ENCODE measurements at regions not wholly inside any gene's neighbourhood (a gene's known extent, or its start where the extent isn't known, plus 50 kb on each side); places are given as distances from the start of the nearest gene placed in this dataset.
"Not testable (repeated sequence)": the region's sequence is repeated elsewhere in the genome, so short reads cannot be mapped to it uniquely, and the experiment has no call there.

DNA sequence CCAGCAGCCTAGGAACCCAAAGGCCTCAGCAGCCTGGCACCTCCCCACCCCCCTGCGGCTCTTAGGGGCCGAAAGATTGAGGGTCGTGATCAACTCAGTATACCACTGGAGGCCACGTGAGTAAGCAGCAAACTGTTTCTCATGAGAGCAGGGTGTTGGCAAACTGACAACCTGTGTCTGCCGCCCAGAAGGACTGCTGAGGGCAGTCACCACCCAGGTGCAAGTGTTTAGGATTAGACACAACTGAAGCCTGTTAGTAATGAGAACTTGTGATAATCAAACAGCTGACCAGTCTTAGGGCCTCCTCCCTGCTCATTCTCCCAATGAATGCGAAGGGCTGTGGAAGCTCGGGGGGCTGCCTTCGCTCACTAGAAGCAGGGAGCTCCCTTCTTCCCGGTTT, 128.8 kb downstream of the ARRDC4 start:
- DNase-seq: not testable (repeated sequence)

DNA sequence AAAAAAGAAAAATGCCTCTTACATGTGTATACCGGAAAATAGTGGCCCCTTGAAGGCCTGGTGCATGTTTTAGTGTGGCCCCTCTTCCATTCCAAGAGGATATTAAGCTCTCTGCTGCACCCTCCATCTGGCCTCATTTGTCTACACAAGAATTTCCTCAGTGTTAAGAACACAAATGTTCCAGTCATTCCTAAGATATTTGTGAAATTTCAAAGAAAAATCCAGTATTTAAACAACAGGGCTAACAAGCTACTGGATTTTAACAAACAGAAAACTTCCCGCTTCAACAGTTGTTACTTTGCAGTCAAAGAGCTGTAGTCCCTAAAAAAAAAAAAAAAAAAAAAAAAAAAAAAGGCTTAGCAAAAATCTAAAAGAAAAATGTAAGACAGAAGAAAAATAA, 137.5 kb downstream of the ARRDC4 start:
- DNase-seq: not testable (repeated sequence)

DNA sequence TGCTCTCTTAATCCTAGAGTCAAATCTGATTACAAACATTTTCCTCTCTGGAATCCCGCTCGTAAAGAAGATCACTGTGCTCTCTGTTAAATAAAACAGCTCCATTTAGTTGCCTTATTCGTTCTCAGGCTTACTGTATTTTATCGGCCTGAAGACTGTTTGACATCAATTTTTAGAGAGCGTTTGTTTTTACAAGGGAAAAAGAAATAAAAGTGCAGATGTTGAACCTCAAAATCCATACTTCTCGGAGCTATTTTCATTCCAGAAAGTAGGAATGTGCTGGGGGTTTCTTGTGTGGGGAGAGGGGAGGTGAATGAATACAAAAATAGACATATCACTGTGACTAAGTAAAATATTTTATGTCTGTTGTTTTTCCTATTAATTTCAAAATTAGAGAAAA, 140.1 kb downstream of the ARRDC4 start:
- DNase-seq: not testable (repeated sequence)

DNA sequence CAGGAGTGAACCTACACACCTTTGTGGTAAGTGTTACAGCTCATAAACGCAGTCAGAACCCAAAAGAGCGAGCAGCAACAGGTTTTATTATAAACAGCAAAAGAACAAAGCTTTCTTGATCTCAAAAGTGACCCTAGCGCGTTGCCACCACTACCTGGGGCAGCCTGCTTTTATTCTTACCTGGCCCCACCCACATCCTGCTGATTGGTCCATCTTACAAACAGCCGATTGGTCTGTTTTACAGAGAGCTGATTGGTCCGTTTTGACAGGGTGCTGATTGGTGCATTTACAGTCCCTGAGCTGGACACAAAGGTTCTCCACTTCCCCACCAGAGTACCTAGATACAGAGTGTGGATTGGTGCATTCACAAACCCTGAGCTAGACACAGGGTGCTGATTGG, 143.1 kb downstream of the ARRDC4 start:
- no peak for DNase-seq

DNA sequence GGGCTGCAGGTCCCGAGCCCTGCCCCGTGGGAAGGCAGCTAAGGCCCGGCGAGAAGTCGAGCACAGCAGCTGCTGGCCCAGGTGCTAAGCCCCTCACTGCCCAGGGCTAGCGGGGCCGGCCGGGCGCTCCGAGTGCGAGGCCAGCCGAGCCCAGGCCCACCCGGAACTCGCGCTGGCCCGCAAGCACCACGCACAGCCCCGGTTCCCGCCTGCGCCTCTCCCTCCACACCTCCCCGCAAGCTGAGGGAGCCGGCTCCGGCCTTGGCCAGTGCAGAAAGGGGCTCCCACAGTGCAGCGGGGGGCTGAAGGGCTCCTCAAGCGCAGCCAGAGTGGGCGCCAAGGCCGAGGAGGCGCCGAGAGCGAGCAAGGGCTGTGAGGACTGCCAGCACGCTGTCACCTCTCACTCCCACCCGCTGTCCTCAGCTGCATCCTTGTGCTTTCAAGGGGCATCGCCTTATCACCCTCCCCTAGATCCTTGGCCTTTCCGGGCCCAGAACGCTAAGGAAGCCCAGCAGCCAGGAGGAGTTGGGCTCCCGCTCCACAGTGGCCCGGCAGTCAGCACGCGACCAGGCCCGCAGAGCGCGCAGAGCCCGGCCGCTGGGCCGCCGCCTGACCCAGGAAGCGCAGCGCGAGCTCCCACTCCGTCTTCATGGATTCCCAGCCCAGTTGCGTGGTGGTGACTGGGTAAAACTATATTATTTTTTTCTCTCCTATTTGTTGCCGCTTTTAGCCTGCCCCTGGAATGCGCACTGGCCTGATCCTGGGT, 144.1 kb downstream of the ARRDC4 start:
- DNase-seq: not testable (repeated sequence)

DNA sequence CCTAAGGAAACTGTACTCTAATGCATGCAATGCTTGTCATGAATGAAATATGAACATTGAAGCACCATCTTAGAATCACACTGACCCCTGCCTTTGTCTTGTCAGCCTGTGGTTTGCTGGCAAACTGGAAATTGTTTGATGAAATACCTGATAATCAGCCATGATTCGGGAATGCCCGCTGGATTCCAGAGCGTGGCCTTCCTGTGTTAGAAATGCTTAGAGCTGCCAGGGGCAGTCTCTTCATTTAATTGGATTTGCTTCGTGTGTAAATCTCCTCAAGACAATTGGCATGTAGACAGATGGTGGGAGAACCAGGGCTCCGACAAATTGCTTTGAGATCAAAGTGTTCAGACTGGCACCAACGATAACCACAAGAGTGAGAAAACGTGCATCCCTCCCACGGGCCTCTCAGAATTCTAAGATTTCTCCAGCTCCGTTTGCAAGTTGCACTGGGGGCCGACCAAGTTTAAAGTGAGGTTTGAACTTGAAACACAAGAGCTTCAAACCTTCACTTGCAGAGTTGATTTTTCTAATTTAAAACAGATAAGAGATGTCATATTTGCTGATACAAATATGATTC, 146.2 kb downstream of the ARRDC4 start:
- DNase-seq: not testable (repeated sequence)

DNA sequence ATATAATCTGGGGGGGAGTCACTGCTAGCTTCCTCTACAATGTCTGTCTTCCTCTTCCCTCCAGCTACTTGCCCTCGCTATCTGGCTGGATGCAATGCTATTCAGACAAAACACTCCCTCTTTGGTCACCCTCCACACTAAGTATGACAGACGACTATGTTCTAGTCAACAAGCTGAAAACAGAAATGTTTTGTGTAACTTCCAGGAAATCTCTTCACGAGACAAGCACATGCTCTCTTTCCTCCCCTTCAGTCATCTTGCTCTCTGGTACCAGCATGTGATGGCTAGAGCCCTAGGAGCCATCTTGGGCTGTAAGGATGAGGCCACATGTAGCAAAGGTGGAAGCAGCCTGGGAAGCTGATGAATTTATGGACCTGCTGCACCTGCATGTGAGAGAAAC, 151.3 kb downstream of the ARRDC4 start:
- DNase-seq: no peak

DNA sequence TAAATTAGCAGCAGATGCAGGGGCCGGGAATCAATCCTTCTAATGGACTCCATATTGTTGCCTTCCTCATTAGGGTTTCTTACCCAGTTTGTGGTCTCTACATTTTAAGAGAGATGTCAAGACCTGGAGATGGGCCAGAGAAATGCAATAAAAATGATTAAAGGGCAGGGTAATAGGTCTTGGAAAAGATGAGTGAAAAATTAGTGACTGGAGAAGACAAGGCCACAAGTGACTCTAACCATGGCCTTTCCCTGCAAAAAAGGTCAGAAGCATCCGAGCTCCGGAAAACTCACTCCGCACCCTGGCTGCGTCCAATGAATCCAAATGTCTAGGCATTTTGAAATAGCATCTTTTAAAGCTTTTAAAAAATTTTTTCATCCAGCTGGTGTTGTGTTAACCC, 152.8 kb downstream of the ARRDC4 start:
- no peak for DNase-seq

DNA sequence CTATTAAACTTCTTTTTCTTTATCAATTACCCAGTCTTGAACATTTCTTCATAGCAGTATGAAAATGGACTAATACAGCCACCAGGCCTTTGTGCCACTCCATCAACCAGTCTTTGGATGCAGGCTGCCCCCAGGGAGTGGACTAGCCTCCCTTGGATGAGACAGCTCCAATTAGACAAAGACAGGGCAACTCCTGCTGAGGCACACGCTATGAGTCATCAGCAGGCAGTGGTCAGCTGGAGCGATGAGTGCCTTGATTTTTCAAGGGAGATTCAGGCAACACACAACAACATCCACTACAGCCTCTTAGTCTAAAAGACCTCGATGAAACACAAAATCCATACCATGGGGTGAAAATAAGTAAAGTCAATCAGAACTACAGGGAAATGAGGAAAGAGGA, 160.1 kb downstream of the ARRDC4 start:
- no peak for DNase-seq

DNA sequence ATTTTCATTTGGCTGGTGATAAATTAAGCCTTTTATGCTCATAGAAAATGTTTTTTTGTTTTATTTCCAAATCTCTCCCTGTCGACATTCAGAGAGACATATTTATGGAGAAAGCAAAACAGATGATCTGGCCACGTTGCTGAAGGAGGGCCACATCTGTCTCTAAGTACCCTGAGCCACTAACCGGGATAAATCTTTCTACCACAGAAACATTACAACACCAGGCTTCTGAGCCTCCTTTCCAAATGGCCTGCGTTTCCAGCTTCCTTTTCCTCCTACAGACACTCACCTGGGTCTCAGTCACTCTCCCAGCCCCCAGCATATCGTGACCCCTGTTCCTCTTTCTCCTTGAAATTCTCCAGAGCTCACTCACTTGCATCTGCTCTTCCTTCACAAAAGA, 161.0 kb downstream of the ARRDC4 start:
- DNase-seq: no peak

DNA sequence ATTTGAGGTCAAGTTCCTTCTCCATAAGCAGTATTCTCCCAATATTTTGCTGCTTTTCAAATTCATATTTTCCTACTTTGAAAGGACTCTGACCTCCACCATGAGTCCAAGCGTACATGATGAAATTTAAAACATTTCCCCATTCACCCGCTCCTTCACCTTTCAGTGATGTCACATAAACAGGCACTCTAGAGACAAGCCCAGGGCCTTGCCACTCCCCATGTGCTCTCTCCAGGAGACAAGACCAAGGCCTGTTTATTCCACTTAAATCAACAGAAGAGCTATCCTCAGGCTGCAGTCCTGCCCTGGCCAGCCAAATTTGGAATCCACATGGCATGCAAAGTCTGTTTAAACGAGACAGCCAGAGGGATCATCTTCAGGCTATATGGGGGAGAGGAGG, 161.5 kb downstream of the ARRDC4 start:
- DNase-seq: no peak

DNA sequence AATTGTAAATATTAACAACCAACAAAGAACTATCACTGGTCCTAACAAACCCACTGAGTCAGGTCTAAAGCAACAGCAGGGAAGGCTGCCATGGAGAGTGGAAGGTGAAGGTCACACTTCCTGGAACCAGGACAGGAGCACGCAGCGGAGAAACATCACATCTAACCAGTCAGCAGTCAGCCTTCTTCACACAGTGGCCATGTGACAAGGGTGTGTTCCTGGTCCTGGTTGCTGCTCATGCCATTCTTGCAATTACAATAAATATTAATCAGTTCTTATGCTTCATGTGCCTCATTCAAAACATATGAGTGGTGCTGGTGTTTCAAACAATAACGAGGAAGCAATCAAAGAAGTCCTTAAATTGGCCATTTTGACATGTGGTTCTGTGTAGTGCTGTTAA, 162.8 kb downstream of the ARRDC4 start:
- no peak for DNase-seq

DNA sequence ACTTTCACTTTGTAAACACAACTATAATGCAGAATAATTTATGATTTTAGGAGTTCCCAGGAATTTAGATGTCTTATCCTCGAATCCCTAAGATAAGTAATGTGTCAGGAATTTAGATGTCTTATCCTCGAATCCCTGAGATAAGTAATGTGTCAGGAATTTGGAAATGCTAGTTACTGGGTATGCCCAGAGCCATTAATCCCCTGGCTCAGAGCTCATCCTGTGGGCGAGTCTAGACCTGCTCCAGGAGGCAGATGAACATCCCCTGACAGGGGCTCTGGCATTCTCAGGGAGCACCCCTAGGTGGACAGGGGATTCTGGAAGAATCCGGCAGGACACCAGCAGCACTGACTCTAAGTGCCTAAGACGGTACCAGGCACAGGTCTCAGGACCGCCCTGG, 163.3 kb downstream of the ARRDC4 start:
- DNase-seq: no peak

DNA sequence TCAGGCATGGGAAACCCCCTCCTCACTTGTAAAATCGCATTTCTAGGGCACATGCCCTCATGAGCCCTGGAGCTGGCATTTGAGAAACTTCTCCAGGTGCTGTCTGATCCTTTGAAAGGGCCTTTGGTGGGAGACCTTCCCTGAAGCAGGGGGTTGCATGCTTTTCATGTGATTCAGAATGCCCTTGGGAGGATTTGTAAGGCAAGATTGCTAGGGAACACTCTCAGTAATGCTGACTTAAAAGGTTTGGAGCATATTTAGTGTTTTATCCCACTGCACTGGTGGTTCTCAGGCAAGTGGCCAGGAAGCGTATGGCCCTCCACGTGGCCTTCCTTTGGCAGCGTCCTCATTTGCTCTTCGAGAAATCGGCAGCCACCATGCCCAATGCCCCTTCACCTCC, 164.1 kb downstream of the ARRDC4 start:
- no peak for DNase-seq

DNA sequence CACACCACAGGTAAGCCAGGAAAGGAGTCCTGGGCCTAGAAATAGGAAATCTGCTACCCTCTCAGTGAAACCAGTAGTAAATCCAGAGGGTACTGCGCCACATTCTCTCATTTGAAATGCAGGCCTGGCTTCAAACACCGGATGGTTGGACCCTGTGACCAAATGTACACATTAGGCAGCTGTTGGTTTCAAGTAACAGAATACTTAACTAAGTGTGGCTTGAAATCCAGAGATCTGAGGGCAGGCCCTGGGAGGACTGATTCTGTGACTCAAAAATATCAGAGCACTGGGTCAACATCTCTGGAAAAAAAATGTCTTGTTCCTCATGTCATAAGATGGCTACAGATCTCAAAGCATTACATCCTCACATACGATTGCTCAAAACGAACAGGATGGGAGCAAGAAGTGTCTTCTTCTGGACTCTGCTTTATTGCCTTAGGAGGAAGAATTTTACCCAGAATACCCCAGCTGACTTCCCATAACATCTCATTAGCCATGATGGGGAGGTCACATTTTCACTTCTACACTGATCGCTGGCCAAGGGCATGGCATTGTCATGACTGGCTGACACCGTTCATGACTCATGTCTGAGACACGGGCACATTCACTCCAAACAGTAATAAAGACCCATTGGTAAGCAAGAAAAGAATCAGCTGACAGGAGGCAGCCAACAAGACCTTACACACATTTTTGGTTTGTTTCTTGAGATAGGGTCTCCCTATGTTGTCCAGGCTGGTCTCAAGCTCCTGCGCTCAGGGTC, 166.0 kb downstream of the ARRDC4 start:
- DNase-seq: no peak

DNA sequence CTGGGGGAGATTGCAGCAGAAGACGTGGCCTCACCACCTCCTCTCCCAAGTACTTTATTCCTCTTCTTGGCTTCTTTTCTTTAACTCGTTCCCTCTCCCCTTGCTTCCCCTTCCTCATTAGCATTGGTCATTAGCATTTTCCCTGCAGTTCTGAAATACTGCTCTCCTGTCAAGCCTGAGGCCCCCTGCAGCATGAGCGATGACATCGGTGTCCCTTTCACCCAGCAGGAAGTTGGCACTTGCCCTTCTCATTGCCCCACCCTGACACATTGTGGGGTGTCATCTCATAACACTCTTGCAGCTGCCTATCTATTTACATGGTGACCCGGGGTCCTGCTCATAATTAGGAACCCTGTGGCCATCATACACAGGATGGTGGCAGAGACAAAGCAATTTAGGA, 167.1 kb downstream of the ARRDC4 start:
- DNase-seq: no peak

DNA sequence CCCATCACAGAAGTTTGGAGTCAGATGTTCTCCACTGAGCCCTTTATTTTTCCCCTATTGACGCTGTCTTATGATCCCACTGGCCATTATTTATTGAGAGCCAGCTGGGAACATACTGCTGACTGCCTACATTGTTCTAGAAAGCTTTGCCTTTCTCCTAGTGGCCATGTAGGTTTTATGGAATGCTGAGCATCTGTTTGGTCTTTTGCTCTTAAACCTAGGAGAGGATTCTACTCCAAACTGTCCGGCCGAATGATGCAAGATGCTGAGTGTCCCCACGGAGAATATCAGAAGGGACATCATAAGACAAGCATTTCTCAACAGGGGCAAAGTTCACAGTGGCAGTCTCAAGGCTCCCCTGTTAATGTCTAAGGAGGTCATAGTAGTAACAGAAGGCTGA, 171.4 kb downstream of the ARRDC4 start:
- DNase-seq: no peak

DNA sequence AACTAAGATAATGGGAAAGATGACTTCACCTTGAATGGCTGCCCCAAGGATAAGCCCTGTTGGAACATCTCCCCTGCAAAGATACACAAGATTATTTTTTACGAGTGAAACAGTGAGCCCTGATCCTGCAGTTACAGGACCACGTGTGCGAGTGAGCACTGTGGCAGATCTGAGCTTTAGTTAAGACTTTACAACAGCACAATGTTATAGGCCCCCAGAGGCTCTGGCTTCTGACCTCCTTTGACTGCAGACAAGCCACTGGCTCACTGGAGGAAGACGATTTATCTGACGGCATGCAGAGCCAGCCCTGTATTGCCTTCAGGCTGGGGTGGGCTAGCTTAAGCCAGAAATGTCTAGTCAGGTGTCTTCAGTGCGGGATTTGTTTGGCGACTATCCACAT, 174.4 kb downstream of the ARRDC4 start:
- DNase-seq: no peak

DNA sequence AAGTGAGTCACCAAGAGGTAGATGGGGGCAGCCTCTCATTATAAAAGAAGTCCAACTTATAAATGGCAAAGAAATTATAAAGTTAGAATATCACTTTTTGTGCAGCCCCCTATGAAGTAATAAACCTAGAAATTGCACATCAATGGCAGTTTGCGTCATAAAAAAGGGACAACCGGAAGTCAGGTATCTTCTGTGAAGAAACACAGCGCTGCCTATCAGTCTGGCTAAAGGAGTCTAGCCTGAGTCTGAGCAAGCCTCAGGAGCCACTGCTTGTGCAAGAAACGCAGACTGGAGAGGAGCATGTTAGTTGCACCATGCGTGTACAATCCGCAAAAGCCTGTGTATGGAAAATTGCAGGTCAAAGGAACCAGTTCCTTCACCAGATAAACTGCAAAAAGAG, 178.4 kb downstream of the ARRDC4 start:
- no peak for DNase-seq

DNA sequence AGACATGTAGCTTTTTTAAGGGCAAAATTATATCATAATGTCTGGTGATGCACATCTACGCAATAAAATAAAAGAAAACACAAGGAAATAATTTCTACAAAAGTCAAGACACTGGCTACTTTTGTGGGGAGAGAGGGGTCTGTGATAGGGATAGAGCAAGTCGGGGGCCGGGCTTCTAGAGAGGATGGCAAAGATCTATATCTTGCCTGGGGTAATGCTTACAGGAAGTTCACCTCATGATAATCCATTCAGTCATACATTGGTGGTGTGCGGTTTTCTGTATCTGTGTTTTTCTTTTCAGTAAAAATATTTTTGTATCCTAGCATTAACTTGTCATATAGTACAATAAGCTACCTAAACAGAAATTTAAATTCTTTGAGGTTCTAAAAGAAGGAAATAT, 178.8 kb downstream of the ARRDC4 start:
- no peak for DNase-seq

DNA sequence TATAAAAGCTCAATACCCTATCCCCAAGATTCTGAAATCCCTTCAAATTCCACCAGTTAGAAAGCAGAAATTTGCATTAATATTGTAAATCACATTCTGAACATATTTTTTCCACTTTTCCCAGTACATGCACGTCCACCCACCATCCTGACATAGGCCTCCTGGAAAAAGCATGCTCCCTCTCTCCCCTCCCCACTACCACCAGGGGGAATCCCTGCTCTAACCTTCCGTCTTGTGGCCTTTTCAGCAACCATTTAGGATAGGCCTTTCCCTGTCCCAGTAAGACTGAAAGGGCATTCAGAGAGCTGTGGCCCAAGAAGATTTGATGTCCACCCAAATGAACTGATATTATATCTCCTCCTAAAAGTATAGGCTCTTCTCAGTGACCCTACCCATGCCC, 182.1 kb downstream of the ARRDC4 start:
- no peak for DNase-seq

DNA sequence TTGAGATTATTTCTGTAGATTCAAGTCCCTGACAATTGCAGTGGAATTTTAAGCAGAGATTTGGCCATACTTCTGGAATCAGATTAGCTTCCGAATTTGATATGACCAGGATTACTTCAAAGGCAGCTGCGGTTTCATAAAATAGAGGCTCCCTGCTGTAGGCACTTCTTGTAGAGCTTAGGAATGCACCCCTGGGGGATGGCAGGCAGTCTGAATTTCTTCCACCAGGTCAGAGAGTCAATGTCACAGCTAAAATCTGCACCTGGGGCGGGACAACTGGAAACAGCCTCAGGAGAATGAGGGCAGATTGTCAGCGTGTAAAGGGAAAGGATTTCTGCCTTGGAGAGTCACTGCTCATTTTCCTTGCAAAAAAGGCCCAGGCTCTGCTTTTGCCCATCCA, 182.6 kb downstream of the ARRDC4 start:
- no peak for DNase-seq

DNA sequence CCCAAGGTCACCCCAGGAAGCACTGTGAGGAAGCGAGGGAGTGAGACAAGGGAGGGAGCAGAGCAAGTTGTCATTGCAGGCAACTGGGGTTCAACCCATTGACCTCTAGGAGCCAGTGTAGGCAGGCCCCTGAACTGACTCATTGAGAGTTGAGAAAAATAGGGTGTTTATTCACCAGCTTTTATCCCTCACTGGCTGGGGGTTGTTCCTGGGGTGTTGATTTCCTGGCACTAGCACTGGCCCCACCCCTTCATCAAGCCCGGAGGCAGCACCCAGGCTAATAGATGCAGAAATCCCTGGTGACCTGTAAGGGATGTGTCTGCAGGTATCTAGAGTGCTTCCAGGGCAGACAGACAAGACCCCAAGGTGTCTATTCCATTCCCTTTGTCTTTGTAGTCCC, 183.9 kb downstream of the ARRDC4 start:
- DNase-seq: no peak
